Activated T-cell treated with anti-CD3 and anti-CD28 coated beads, Interleukin-2, amount 50 U/mL, for 4 hours (primary cell): ENCODE measurements at regions not wholly inside any gene's neighbourhood (a gene's known extent, or its start where the extent isn't known, plus 50 kb on each side); places are given as distances from the start of the nearest gene placed in this dataset.
"Not testable (repeated sequence)": the region's sequence is repeated elsewhere in the genome, so short reads cannot be mapped to it uniquely, and the experiment has no call there.

ENCODE experiments used
- ATAC-seq, 2 donors: fragments of 200-7000 bp; cut with Tn5 transposase; one replicate each; pipeline ENCODE4 v1.10.0; 2021
- DNase-seq: peaks from one replicate; pipeline ENCODE4 v3.0.0-alpha.2; 2020
- H3K27me3 Mint-ChIP-seq: one replicate; pipeline ENCODE4 v1.8.0; 2021; ENCODE audit warnings: low read depth, mixed read lengths
- H3K36me3 Mint-ChIP-seq: one replicate; pipeline ENCODE4 v1.8.0; 2022; ENCODE audit warnings: mixed read lengths; ENCODE audit not compliant: insufficient read depth
- H3K4me1 Mint-ChIP-seq: one replicate; pipeline ENCODE4 v1.8.0; 2021; ENCODE audit warnings: low read depth, mixed read lengths
- H3K4me3 Mint-ChIP-seq: one replicate; pipeline ENCODE4 v1.8.0; 2021; ENCODE audit warnings: mild to moderate bottlenecking, moderate library complexity, mixed read lengths
- H3K9me3 Mint-ChIP-seq: one replicate; pipeline ENCODE4 v1.8.0; 2021; ENCODE audit warnings: mixed read lengths

DNA sequence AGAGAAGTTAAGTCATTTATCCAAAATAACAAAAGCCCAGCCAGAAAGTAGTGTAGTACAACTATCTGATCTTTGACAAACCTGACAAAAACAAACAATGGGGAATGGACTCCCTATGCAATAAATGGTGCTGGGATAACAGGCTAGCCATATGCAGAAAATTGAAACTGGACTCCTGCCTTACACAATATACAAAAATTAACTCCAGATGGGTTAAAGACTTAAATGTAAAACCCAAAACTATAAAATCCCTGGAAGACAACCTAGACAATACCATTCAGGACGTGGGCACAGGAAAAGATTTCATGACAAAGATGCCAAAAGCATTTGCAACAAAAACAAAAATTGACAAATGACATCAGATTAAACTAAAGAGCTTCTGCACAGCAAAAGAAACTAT, 561.4 kb upstream of the CHAC2 start:
- H3K27me3 Mint-ChIP-seq, H3K4me1 Mint-ChIP-seq, H3K9me3 Mint-ChIP-seq, H3K4me3 Mint-ChIP-seq, DNase-seq, H3K36me3 Mint-ChIP-seq, ATAC-seq: not testable (repeated sequence)

DNA sequence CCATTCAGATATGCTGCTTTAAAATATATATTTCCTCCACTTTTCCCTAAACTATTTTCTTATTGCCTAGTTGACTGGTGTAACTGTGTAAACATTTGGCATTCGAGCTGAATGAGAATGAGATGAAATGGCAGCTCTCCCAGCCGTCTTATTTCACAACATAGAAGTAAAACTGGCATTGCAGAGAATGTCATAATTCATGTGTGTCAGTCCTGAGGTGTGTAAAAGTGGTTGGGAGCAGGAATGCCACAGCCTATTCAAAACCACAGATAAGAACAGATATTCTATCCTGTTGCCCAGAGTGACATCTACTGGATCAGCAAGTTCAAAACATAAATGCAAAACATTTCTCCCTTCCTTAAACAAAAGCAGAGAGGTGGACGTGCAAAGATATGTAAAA, 565.5 kb upstream of the CHAC2 start:
- Mint-ChIP-seq H3K36me3 (no peaks in the 10 kb centered on the region), H3K4me3 (no peak overlapping the region), H3K9me3 (no peaks in the 10 kb centered on the region), H3K4me1 (no peaks in the 10 kb centered on the region), H3K27me3 (no peaks in the 10 kb centered on the region)
- DNase-seq (no peak), ATAC-seq (no peak)

DNA sequence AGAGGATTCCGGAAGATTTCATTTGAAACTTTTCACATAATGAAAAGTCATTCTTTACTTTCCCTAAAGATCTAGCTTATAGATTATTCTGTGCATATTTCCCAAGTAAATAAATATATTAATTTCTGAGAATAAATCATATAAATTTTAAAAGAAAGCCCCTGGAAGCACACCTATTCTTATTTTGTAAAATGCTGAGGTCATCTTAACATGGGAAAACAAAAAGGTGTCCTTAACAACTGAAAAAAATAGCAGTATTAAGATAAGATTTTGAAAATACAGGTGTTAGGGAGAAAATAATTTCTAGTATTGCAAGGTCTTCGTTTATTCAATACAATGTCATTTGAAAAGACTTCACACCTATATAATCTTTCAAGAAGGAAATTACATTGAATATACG, 567.5 kb upstream of the CHAC2 start:
- Mint-ChIP-seq H3K9me3 (no peaks in the 10 kb centered on the region), H3K4me3 (no peak overlapping the region), H3K36me3 (no peaks in the 10 kb centered on the region), H3K4me1 (no peaks in the 10 kb centered on the region), H3K27me3 (no peaks in the 10 kb centered on the region)
- ATAC-seq, result no peak
- no peak for DNase-seq

DNA sequence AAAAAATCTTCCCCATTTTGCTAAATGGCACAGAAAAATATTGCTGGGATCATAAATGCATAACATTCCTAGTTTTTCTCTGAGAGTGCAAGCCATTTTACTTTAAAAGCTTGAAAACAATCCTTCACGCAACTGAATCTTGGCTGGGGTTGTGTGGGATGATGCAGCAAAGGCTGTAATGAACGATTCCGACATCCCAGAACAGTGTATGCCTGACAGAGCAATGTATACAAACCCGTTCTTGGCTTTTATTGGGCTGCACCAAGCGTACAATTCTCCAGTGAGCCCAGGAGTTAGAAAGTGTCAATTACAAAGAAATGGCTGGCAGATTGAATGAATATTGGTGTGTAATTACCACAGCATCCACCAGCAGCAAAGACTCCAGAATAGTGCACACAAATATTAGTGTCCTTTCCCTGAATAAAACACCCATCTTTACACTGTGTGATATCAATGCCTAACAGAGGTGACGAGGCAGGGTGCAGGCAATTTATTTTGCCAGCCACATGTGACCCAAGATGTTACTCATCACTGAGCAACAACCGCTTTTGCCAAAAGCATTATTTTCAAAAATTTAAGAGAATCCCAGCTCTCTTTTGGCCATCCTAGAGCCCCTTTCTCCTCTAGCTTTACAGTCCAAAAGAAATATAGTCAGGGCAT, 578.6 kb upstream of the CHAC2 start:
- Mint-ChIP-seq H3K4me3 (no peak overlapping the region), H3K4me1 (no peaks in the 10 kb centered on the region), H3K9me3 (no peaks in the 10 kb centered on the region), H3K27me3 (no peaks in the 10 kb centered on the region), H3K36me3 (no peaks in the 10 kb centered on the region)
- no peak for DNase-seq
- no peak for ATAC-seq

DNA sequence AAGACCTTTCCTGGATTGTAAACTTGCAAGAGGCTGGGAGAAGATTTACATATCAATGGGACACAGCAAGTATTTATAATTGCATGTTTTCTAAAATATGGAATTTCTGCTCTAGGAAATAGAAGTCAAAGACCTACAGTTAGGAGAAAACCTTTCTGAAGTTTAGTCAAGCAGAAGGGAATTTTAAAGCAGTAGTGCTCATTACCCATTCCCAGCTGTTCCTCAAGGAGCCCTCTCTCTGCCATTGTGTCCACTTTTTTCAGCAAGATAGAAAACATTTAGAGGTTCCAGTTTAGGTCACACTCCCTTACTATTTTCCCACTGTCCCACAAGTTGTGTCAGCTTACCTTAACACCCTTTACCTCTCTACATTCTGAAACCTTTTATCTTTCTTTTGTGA, 584.0 kb upstream of the CHAC2 start:
- DNase-seq (no peak), ATAC-seq (no peak)
- Mint-ChIP-seq H3K27me3 (no peaks in the 10 kb centered on the region), H3K4me3 (no peak overlapping the region), H3K36me3 (no peaks in the 10 kb centered on the region), H3K4me1 (peaks cover 2% of the 10 kb centered on the region), H3K9me3 (peaks cover 3% of the 10 kb centered on the region)

DNA sequence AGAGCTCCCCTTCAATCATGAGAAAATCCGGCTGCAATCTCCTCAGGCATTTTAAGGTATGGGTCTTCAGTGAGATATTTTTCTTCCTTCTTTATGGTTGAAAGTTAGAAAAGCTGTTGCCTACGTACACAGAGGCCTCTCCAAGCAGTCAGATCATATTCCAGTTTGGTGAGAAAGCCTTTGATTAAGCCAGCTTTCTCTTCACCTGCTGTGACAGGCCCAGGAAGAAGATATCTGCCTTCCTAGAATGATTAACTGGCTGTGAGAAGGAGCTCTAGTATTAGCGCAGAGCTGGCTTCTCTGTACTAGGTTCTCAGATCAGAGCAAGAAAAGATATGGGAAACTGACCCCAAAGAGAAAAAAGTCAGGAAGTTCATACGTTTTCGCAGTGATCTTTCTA, 585.0 kb upstream of the CHAC2 start:
- ATAC-seq (no peak), DNase-seq (no peak)
- Mint-ChIP-seq H3K4me1 (peaks cover 2% of the 10 kb centered on the region), H3K27me3 (no peaks in the 10 kb centered on the region), H3K36me3 (no peaks in the 10 kb centered on the region), H3K9me3 (peaks cover 3% of the 10 kb centered on the region), H3K4me3 (no peak overlapping the region)

DNA sequence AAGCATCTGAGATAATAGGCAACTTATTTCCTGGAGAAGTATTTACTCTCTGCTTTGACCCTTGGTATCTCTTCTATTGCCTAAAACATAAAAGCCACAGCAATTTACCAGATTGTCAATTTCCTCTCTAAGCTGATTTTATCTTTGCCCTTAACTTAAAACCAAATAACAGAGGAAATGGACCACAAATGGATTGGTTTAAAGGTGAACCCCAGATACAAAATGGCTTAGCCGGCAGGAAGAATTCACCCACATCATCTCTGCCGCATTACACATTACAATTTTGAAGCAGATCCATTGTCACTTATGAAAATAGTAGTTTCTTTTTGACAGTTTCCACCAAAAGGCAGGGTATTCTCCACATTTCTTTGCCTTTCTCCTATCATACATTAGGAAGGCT, 585.8 kb upstream of the CHAC2 start:
- Mint-ChIP-seq H3K9me3 (peaks cover 3% of the 10 kb centered on the region), H3K4me1 (peaks cover 2% of the 10 kb centered on the region), H3K4me3 (no peak overlapping the region), H3K27me3 (no peaks in the 10 kb centered on the region), H3K36me3 (no peaks in the 10 kb centered on the region)
- DNase-seq (no peak), ATAC-seq (no peak)

DNA sequence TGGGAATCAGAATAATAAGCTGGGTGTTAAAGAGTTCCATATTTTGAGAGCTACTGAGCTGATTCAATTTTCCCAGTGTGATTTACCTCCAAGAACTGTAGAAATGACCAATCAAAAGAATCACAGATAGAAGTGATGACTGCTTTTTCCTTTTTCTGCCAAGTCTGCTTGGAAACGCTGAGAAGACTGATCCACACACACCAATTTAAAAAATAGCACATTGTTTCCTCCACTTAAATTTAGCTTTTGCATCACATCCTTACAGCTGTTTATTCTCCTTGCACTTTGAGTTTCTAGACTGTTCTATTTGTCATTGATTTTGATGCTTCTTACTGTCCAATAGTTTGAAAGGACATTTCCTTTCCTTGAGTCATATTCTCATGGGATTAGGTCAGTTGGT, 590.3 kb upstream of the CHAC2 start:
- H3K9me3 Mint-ChIP-seq, result peaks cover 3% of the 10 kb centered on the region
- no peak overlapping the region for H3K4me3 Mint-ChIP-seq
- no peaks in the 10 kb centered on the region for H3K27me3 Mint-ChIP-seq
- peaks cover under 1% of the 10 kb centered on the region for H3K4me1 Mint-ChIP-seq
- DNase-seq (no peak), ATAC-seq (no peak)
- no peaks in the 10 kb centered on the region for H3K36me3 Mint-ChIP-seq

DNA sequence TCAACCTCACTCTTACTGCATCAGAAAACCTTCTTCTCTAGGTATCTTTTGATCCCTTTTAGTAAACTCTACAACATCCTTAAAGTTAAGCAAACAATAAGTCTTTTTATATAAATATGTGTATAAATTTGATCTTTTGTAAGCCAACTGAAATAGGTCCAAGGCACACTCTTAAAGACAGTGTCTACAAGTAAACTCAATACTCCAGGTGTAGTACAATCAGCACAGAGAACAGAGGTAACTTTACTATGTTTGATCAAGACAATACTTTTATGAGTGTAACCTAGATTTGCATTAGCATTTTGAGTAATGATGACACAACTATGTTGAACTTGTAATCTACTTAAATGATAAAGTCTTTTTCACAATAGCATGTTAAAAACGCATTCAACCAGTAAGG, 593.1 kb upstream of the CHAC2 start:
- no peaks in the 10 kb centered on the region for H3K4me1 Mint-ChIP-seq
- no peaks in the 10 kb centered on the region for H3K36me3 Mint-ChIP-seq
- H3K4me3 Mint-ChIP-seq, result no peak overlapping the region
- H3K27me3 Mint-ChIP-seq, result no peaks in the 10 kb centered on the region
- H3K9me3 Mint-ChIP-seq, result no peaks in the 10 kb centered on the region
- DNase-seq (no peak), ATAC-seq (no peak)

DNA sequence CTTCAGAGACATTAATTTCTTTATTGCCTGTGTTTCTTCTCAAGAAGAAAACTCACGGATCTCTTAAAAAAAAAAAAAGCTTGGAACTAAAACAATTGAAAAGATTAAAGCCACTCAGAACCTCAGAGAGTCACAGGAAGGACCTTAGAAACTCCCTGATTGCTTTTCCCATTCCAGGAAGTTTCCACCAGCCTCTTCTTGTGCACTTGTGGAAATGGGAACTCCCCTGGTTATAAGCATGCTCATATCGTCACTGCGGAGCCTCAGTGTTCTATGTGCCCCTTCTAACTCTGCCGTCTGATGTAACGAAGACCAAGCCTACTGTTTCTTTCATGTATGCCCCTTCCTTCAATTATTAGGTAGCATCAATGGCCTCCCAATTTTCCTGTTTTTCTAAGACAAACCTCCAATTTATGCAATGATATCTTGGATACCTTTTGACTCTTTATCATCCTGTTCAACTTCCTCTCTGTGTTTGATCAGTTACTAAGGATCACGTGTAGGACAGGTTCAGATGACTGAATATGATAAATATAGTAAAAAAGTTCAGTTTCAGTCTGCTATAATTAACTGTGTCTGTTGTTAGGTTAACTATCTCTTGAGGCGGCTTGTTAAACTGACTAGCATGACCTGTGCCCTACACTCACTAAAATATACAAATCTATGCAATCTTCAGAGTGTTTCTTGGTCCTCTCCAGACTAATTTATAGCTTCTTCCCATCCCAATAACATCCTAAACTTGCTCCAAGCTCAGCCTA, 593.7 kb upstream of the CHAC2 start:
- H3K4me3 Mint-ChIP-seq, result no peak overlapping the region
- DNase-seq (no peak), ATAC-seq (no peak)
- H3K9me3 Mint-ChIP-seq, result no peaks in the 10 kb centered on the region
- no peaks in the 10 kb centered on the region for H3K36me3 Mint-ChIP-seq
- no peaks in the 10 kb centered on the region for H3K4me1 Mint-ChIP-seq
- no peaks in the 10 kb centered on the region for H3K27me3 Mint-ChIP-seq

DNA sequence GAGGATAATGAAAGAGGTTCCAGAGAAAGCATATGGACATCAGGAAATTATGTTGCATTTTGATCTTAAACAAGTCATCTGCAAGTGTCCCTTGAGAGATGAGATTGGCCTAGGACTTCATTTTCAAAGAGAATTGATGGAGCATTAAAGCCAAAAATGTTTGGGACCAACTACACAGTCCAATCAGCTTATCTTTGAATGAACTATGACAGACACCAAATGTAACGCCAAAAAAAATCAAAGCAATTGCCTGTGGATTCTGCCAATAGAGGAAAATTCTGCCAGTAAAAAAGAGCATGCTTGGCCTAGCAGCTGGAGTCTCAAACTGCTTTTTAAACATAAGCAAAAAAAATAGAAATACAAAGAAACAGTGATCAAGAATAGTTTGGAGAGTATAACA, 594.5 kb upstream of the CHAC2 start:
- Mint-ChIP-seq H3K27me3 (no peaks in the 10 kb centered on the region), H3K36me3 (no peaks in the 10 kb centered on the region), H3K4me1 (no peaks in the 10 kb centered on the region), H3K9me3 (no peaks in the 10 kb centered on the region), H3K4me3 (no peak overlapping the region)
- ATAC-seq, result no peak
- no peak for DNase-seq

DNA sequence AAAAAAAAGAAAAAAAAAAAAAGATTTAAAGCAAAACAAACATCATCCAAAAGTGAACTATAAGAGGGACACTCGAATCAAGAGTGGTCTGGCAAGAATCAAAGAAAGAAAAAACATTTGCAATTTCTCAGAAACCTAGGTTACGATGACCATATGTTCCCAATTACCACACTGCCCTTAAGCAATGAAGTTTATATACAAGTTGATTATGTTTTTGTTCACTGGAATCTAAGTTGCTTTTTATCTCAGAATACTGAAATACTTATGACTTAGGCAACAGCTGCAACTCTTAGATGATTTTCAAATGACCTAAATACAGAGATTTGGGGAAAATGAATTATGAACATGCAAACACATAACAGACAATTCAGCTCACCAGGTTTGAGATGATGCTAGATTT, 597.1 kb upstream of the CHAC2 start:
- H3K4me1 Mint-ChIP-seq, result no peaks in the 10 kb centered on the region
- no peaks in the 10 kb centered on the region for H3K36me3 Mint-ChIP-seq
- ATAC-seq, result no peak
- DNase-seq, result no peak
- no peaks in the 10 kb centered on the region for H3K9me3 Mint-ChIP-seq
- H3K27me3 Mint-ChIP-seq, result no peaks in the 10 kb centered on the region
- no peak overlapping the region for H3K4me3 Mint-ChIP-seq

DNA sequence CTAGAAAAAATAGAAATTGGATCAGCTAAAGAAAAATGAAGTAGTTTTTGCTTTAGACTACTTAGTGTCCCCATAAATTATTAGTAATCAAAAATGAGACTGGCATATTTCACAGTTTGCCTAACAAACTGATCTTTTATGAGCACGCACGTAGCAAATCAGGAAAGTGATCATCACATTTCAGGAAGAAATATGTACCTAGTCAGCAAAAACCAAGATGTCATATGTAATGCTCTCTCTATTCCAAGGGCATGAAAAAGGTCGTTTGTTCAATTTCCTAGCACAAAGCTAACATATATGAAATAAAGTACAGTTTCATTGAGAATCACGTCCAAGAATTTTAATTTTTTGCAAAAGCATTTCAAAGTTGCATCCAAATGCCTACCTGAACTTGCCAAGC, 600.4 kb upstream of the CHAC2 start:
- ATAC-seq, result no peak
- Mint-ChIP-seq H3K9me3 (peaks cover 6% of the 10 kb centered on the region), H3K4me3 (no peak overlapping the region), H3K4me1 (no peaks in the 10 kb centered on the region), H3K27me3 (no peaks in the 10 kb centered on the region), H3K36me3 (no peaks in the 10 kb centered on the region)
- DNase-seq, result no peak

DNA sequence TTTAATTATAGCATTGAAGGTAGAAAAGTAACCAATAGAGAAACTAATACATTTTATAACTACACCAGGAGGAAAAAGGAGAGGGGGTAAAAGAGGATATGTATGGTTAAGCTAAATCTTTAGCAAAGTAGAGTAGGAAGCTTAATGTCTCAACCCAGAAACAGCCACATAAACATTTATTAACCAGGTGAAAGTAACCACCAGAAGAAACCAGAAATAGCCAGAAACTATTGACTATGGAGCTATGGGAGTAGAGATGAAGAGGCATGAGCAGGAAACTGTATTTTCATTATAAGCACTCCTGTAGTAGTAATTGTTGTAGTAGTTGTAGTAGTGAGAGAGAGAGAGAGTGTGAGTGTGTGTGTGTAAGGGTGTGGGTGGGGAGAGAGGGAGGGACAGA, 617.5 kb upstream of the CHAC2 start:
- peaks cover 9% of the 10 kb centered on the region for H3K9me3 Mint-ChIP-seq
- H3K4me1 Mint-ChIP-seq, result no peaks in the 10 kb centered on the region
- DNase-seq (no peak), ATAC-seq (no peak)
- H3K36me3 Mint-ChIP-seq, result no peaks in the 10 kb centered on the region
- no peak overlapping the region for H3K4me3 Mint-ChIP-seq
- no peaks in the 10 kb centered on the region for H3K27me3 Mint-ChIP-seq

DNA sequence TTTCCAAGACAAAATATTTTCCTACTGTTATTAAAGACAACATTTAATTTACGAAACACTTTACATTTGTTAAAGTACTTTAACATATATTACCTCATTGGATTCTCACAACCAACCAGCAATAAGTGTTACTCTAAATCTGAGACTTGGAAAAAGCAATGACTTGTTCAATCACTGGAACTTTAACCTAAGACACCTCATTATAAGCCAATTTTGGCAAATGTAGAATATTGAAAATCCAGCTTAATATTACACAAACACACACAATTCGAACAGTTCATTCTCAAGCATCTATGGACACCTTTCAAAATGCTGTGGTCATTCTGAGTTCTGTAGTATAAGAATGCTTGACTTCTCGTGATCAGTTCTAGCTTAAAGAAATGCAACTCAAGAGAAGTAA, 619.4 kb upstream of the CHAC2 start:
- DNase-seq (no peak), ATAC-seq (no peak)
- H3K36me3 Mint-ChIP-seq, result no peaks in the 10 kb centered on the region
- H3K4me3 Mint-ChIP-seq, result no peak overlapping the region
- H3K4me1 Mint-ChIP-seq, result no peaks in the 10 kb centered on the region
- no peaks in the 10 kb centered on the region for H3K27me3 Mint-ChIP-seq
- H3K9me3 Mint-ChIP-seq, result peaks cover 12% of the 10 kb centered on the region
